Stimulated activated CD4-positive, alpha-beta T cell treated with anti-CD3 and anti-CD28 coated beads, Interleukin-4, amount 100 ng/mL, for 1 hour (primary cell): ENCODE measurements at regions not wholly inside any gene's neighbourhood (a gene's known extent, or its start where the extent isn't known, plus 50 kb on each side); places are given as distances from the start of the nearest gene placed in this dataset.
"Not testable (repeated sequence)": the region's sequence is repeated elsewhere in the genome, so short reads cannot be mapped to it uniquely, and the experiment has no call there.

Experiments
- DNase-seq: peaks from one replicate; pipeline ENCODE4 v3.0.0-alpha.2; 2020

DNA sequence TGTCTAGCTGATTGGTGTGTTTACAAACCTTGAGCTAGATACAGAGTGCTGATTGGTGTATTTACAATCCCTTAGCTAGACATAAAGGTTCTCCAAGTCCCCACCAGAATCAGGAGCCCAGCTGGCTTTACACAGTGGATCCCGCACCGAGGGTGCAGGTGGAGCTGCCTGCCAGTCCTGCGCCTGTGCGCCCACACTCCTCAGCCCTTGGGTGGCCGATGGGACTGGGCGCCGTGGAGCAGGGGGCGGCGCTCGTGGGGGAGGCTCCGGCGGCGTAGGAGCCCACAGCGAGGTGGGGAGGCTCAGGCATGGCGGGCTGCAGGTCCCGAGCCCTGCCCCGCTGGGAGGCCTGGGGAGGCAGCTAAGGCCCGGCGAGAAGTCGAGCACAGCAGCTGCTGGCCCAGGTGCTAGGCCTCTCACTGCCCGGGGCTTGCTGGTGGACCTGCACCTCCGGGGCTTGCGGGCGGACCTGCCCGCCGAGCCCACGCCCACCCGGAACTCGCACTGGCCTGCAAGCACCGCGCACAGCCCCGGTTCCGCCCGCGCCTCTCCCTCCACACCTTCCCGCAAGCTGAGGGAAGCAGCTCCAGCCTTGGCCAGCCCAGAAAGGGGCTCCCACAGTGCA, 51.0 kb upstream of the CDYL start:
- DNase-seq, result not testable (repeated sequence)

DNA sequence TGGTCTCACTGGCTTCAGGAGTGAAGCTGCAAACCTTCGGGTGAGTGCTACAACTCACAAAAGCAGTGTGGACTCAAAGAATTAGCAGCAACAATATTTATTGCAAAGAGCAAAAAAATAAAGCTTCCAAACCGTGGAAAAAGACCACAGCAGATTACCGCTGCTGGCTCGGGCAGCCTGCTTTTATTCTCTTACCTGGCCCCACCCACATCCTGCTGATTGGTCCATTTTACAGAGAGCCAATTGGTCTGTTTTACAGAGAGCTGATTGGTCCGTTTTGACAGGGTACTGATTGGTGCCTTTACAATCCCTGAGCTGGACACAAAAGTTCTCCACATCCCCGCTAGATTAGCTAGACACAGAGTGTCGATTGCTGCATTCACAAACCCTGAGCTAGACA, 51.5 kb upstream of the CDYL start:
- not testable (repeated sequence) for DNase-seq

DNA sequence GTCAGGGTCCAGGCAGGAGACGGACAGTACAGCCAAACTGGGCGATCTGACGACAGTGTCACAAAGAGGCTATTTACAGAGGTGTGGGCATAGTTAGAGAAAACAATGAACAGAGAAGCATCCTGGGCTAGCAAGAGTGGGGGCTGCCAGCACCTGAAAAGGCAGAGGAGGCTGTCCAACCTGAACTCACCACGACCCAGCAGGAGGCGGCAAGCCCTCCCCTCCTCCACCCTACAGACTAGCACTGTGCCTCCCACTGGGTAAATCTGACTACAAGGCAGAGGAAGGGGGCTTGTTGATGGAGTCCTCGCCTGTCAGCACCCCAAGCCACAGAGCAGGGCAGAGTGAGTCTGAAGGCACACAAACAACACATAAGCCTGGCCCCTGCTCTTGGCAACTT, 52.8 kb upstream of the CDYL start:
- DNase-seq, result no peak

DNA sequence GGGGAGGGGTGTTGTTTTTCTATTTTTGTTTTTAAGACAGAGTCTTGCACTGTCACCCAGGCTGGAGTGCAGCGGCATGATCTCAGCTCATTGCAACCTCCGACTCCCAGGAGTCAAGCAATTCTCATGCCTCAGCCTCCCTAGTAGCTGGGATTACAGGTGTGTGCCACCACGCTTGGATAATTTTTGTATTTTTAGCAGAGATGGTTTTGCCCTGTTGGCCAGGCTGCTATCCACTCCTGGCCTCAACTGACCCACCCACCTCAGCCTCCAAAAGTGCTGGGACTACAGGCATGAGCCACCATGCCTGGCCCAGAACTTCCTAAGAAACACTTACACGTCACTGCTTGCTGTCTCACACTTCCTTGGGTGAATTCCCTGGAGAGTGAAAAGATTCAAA, 54.8 kb upstream of the CDYL start:
- not testable (repeated sequence) for DNase-seq

DNA sequence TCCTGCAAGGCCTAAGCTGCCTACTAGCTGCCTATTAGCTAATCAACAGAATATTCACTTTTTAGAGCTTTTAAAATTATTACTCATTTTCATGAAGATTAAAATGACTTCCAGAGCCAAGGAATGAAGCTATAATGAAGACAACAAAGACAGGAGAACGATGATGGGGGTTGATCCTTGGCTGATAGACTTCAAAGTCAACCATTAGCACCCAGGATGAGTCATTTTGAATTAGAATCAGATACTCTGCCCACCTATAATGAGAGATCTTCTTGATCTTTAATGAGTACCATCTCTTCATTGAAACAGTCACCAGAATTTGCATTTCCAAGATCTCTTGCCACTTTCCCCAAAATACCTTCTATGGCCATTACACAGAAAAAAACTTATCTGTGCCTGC, 56.7 kb upstream of the CDYL start:
- DNase-seq, result no peak

DNA sequence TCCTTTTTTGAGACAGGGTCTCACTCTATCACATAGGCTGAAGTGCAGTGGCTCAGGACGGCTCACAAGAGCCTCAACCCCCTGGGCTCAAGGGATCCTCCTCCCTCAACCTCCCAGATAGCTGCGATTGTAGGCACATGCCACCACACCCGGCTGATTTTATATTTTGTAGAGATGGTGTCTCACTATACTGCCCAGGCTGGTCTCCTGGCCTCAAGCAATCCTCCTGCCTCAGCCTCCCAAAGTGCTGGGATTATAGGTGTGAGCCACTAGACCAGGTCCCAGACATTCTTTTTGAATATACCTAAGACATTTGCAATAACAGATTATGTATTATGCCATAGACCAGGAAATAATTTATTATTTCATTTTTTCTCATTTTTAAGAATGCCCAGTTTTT, 58.3 kb upstream of the CDYL start:
- DNase-seq, result no peak

DNA sequence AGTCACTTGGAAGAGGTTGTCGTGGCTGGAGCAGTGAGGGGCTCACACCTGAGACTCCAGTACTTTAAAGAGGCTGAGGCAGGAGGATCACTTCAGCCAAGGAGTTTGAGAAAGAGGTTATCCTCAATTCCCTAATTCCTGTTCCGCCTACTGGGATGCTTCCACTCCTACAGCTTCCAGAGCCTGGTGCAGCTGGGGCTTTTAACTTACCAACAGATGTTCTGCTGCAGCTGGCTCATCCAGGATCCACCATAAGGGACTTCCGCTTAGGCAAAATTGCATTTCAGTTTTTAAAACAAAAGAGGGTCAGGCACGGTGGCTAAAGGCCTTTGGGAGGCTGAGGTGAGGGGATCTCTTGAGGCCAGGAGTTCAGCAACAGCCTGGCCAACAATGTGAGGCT, 59.1 kb upstream of the CDYL start:
- no peak for DNase-seq

DNA sequence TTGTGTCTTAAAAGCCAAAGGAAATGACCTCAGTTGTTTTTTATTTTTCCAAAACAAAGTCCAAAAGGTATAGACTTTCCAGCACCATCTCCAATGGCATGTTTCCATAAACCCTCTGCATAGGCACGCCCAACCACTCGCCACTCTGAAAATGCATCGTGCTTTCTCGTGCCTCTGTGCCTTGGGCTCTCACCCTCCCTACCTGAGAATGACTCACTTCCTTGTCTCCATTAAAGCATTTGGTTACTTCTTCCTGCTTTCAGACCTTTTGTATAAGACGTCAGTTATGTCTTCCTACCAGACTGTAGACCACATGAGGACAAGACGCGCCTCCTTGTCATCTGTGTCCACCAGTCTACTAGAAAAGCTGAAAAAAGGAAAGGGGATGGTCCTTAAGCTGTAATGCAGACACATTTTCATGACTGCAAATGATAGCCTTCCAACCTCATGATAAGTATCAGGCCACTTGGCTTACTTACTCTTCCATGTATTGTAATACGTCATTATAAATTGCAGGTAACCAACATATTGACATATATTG, 61.2 kb upstream of the CDYL start:
- no peak for DNase-seq

DNA sequence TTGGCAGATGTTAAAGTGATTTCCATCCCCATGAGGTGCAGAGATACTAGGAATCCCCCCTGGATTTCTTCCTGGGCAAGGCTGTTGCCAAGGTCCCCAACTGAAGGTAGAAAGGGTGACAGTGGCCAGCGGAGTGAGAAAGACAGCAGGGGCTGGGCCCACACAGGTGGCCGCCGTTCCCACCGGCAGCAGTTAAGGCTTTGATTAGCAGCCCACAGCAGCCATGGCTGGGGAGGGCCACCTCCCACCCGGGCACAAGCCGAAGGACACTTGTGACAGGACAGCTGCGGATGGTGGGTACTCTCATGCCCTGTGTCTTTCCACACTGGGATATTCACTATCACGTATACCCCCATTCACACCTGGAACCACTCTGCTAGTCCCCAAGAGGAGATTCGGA, 63.9 kb upstream of the CDYL start:
- no peak for DNase-seq

DNA sequence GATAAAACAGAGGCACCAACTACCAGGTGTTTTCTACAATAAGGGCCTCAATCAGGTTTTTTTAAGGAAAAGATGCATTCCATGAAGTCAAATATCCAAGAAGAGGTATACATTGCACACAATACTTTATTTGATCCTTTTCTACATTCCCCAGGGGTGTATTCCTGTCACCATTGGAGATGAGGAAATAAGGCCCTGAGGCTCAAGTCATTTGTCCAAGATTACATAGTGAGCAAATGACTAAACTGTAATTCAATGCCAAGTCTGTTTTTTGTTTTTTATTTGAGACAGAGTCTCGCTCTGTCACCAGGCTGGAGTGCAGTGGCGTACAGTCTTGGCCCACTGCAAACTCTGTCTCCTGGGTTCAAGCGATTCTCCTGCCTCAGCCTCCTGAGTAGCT, 69.2 kb upstream of the CDYL start:
- DNase-seq, result no peak

DNA sequence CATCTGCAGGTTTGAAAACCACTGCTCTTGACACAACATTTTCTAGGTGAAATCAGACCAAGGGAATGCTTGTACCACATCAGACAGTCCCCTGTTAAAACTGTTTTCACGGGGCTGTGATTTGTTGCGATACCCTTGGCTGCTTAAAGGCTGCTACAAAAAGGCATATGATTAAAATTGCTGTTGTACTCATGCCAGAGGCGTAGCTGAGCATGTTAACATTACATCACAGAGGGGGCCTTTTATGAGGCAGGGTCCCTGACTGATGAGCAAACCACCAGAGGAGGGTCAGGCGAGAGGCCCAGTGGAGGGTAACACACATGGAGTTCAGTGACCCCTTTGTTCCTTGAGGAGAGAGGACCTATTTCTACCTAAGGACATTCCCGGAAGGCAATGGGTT, 70.4 kb upstream of the CDYL start:
- DNase-seq, result no peak

DNA sequence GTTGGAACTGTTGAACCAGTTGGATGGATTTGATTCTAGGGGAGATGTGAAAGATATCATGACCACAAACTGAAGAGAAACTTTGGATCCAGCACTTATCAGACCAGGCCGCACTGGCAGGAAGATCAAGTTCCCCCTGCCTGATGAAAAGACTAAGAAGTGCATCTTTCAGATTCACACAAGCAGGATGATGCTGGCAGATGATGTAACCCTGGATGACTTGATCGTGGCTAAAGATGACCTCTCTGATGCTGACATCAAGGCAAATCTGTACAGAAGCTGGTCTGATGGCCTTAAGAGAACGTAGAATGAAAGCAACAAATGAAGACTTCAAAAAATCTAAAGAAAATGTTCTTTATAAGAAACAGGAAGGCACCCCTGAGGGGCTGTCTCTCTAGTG, 72.8 kb upstream of the CDYL start:
- DNase-seq, result no peak

DNA sequence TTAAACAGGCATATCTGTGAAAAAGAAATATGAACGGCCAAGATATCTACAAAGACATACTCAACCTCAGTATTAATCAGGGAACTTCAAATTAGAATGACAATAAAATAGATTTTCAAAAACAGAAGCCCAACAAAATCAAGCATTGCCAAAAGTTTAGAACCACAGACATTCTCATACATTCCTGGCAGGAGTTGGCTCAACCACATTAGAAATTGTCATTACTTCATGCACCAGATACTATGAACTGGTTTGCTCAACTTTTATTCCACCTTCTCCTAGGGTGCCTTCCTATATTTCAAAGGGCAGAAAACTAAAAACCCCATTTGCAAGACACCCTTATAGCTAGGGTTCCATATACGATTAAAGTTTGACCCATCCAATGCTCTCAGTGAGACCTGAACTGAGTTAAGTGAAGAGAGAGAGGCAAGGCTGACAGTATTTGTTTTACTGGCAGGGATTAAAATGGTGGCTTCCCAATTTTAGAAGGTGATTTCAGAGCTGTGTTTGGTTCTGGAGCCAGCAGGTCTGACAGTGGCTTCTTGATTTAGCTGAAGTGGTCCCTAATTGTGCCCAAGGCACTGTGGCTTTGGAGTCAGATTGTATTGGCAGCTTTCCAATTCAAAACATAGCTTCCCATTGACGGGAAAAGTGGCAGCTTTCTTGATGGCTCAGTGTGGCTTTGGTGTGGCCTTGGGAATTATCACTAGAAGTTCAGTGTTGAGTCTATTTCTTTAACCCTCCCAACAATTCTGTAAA, 77.1 kb upstream of the CDYL start:
- no peak for DNase-seq

DNA sequence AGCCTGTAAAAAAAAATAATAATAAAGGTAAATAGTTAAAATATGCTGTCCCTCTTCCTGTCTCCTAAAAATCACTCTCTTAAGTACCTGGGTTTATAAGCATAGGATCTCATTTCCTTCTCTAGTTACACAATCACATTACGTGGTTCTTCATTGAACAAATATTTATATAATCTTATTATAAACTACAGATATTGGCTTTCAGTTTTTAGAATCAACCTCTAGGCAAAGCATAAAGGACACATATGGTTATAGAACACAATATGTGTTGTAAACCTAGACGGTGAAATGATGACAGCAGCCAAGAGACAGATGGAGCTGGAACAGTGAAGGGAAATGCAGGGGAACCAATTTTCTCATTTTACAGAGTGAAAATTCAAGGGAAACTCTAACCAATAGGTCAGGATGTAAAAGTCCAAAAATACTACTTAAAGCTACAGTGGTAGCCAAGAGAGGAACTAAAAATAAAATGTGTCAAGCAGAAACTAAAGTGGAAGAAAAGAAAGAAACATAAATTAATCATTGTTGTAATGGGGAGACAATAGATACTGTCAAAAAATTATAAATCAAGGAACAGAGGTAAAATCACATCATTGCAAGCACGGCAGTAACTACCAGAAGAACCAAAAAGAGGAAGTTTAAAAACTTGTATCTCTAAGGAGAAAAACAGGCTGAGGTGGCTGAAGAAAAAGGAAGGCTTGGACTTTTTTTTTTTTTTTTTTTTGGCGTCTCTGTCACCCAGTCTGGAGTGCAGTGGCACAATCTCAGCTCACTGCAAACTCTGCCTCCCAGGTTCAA, 82.8 kb upstream of the CDYL start:
- no peak for DNase-seq

DNA sequence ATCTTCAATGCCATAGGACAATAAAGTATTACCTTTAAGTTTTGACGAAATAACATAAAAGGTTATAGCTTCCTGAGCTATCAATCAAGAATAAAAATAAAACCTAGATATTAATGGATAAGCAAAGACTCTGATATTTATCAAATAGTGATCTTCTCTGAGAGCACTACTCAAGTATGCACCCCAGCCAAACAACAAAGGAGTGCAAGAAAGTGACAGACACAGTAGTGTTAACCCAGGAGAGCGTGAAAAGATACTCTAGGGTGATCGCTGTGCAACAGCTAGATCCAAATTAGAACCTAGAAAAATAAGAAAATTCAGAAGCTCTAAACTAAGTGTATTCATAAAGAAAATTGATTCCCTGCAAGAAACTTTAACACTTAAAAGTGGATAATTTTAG, 83.5 kb upstream of the CDYL start:
- no peak for DNase-seq

DNA sequence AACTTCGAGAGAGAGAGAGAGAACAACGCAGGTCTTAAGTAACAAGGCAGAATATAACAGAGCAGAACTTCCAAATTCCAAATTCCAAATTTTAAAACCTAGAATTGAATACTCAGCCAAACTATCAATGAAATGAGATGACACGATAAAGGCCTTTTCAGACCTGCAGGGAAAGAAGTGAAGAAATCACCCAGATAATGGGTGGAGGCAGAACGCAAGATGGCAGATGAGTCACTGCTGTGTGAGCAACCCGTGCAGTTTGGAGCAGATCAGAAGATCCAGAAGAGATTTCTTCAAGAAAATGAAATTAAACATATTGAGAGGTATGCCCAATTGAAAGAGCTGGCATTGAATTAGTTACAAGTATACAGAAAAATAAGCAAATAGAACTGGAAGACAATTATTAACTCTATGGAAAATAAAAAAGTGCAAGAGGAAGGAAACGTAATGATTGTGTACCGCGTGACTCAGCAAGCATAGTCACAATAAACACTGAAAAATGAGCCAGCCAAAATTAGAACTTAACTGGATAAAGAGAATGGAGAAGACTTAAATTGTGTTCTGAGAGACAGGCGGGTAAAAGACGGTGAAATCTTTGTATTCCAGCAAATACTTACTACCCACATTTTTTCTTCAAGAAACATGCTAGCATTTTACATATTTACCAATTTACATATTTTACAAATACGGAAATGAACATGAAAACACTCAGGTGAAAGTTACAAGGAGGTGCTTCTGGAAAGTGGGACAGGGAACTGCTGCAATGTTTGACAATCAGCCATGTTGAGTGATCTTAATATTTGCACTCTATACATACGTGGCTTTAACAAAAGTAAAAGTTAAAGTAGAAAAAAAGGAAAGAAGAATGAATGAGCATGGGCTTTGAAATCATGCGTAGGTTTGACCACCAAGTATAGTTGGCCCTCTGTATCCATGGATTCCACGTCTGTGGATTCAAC, 87.9 kb upstream of the CDYL start:
- no peak for DNase-seq

DNA sequence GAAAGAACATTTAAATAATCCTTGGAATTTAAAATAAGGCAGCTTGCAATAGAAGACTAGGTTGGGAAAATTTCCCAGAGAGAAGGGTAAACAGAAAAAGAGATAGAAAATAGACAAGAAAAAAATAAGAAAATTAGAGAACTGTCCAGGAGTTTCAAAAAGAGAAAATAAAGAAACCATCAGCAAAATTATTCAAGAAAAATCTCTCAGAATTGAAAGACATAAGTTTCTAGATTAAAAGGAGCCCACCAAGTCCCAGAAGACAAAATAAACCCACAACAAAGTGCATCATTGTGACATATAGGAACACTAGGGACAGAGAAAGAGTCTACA, 88.6 kb upstream of the CDYL start:
- DNase-seq, result no peak

DNA sequence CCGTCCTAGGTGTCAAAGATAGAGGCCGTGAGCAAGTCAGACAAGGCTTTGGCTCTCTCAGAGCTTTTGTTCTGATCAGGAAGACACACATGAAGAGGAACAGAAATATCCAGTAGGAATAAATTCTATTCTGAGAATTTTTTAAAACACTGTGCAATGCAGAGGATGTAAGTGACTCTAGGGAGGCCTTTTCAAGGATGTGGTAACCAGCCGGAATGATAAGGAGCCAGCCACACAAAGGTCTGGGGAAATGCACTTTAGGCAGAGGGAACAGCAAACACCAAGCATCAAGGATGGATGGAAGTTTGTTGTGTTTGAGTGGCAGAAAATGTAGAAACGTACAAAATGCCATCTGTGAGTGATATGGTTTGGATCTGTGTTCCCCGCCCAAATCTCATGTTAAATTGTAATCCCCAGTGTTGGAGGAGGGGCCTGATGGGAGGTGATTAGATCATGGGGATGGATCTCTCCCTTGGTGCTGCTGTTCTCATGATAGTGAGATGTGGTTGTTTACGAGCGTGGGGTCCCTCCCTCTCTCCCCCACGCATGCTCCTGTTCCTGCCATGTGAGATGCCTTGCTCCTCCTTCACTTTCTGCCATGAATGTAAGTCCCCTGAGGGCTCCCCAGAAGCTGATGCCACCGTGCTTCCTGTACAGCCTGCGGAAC, 93.6 kb upstream of the CDYL start:
- no peak for DNase-seq

DNA sequence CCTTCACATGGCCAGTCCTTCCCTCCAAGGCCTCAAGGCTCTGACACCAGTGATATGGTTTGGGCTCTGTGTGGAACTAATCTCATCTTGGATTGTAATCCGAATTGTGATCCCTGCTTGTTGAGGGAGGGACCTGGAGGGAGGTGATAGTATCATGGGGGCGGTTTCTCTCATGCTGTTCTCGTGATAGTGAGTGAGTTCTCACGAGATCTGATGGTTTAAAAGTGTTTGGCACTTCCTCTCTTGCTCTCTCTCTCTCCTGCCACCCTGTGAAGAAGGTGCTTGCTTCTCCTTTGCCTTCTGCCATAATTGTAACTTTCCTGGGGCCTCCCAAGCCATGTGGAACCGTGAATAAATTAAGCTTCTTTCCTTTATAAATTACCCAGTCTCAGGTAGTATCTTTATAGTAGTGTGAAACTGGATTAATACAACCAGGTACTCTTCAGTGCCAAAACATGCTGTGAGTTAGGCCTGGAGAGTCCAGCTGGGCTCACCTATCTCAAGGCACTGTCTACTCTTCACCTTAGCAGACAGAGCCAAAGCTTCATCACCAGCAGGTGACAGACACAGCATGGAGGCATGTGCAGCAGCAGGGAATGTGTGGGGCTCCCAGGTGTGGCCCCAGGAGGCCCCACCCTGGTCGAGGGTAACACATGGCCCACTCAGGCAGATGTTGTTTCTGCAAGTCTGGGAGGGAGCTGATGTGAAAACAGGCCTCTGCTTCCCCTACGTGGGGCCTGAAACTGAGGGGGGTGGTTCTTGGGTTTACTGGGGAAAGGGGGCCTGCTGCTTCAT, 97.5 kb upstream of the CDYL start:
- DNase-seq, result no peak

DNA sequence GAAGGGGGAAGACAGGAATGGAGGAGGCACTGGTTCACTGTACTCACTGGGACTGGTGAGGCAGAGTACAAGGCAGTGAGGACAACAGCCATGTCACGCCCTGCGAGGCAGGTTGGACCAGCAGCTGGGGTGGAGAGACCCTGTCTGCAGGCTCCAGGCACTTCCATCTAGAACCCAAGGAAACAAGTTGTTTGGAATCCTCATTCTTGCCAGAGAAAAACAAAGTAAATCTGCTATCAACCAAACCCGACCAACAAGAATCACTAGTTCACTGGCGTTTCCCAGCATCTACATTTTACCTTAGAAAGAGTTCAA, 98.5 kb upstream of the CDYL start:
- DNase-seq, result no peak

DNA sequence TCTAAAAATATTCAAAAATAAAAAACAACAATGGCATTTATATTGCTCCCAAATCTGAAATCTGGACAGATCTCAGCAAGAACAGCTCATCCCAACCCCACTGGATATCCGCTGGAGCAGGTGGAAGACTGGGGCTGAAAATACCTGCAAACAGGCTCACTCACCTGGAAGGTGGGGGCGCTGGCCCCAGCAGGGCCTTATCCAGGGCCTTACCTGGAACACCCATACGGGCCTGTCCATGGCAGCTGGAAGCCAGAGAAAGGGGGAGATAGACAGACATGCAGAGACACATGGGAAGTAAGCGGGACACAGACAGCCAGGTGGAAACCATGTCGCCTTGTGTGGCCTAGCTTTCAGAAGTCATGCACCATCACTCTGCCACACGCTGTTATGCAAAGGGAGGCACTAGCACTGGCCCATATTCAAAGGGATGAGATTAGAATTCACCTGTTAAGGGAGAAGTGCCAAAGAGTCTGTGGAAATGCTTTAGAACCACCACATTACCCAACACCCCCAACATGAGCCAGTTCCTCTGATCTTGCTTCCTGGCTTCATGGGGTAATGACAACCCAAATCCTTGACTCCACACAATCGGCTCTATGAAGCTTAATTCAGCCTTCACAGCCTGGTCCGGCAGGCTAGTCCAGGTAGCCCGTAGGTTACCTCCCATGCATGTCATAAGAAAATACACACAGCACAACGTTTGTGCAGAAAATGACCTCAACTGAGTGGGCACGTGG, 99.0 kb upstream of the CDYL start:
- DNase-seq, result no peak
